HG03139 (cell line): ENCODE measurements at regions not wholly inside any gene's neighbourhood (a gene's known extent, or its start where the extent isn't known, plus 50 kb on each side); places are given as distances from the start of the nearest gene placed in this dataset.

Experiments used
- ATAC-seq: cut with Tn5 transposase; IDR thresholded peaks from one replicate; pipeline ENCODE4 v1.9.1; 2021; ENCODE audit not compliant: unreplicated experiment

GRCh38 chr5:8381972-8382371 is 513.0 kb downstream of the MTRR start:
- no peak for ATAC-seq

GRCh38 chr5:8382456-8382855 is 513.5 kb downstream of the MTRR start:
- no peak for ATAC-seq

- ATAC-seq: no peak
Measured at GRCh38 chr5:8383616-8384015, 514.7 kb downstream of the MTRR start.

GRCh38 chr5:8386719-8387288 is 517.9 kb downstream of the MTRR start:
- ATAC-seq: no peak

GRCh38 chr5:8391911-8392310 is 523.0 kb downstream of the MTRR start:
- ATAC-seq: no peak

- no peak for ATAC-seq
Measured at GRCh38 chr5:8393240-8393639, 524.3 kb downstream of the MTRR start.

GRCh38 chr5:8394965-8395364 is 526.0 kb downstream of the MTRR start:
- ATAC-seq: no peak

- no peak for ATAC-seq
Measured at GRCh38 chr5:8396246-8396645, 527.3 kb downstream of the MTRR start.

- no peak for ATAC-seq
Measured at GRCh38 chr5:8396756-8397155, 527.8 kb downstream of the MTRR start.

GRCh38 chr5:8399471-8399870 is 530.5 kb downstream of the MTRR start:
- no peak for ATAC-seq

GRCh38 chr5:8408258-8408657 is 539.3 kb downstream of the MTRR start:
- ATAC-seq: no peak

- ATAC-seq: no peak
Measured at GRCh38 chr5:8410618-8411017, 541.7 kb downstream of the MTRR start.

GRCh38 chr5:8413975-8414374 is 545.0 kb downstream of the MTRR start:
- no peak for ATAC-seq

- ATAC-seq: no peak
Measured at GRCh38 chr5:8417316-8418048, 548.5 kb downstream of the MTRR start.

GRCh38 chr5:8418049-8418426 is 549.1 kb downstream of the MTRR start:
- ATAC-seq: no peak

GRCh38 chr5:8429778-8430758 is 561.1 kb downstream of the MTRR start:
- no peak for ATAC-seq

- no peak for ATAC-seq
Measured at GRCh38 chr5:8434501-8434900, 565.6 kb downstream of the MTRR start.

GRCh38 chr5:8436924-8437323 is 568.0 kb downstream of the MTRR start:
- ATAC-seq: no peak

- ATAC-seq: no peak
Measured at GRCh38 chr5:8445139-8445538, 576.2 kb downstream of the MTRR start.

- no peak for ATAC-seq
Measured at GRCh38 chr5:8446179-8446578, 577.2 kb downstream of the MTRR start.

- ATAC-seq: no peak
Measured at GRCh38 chr5:8456846-8457186, 587.9 kb downstream of the MTRR start.
